SK-N-SH treated with all-trans-retinoic acid at 6 μM for 48 hours (cell line): ENCODE measurements at regions not wholly inside any gene's neighbourhood (a gene's known extent, or its start where the extent isn't known, plus 50 kb on each side); places are given as distances from the start of the nearest gene placed in this dataset.

Experiments
- ATAC-seq: fragments of 200-7000 bp; cut with Tn5 transposase; 3 replicates; pipeline ENCODE4 v1.9.1; 2020; ENCODE audit warnings: mild to moderate bottlenecking, moderate library complexity
- BACH2 ChIP-seq: fragments of 250-450 bp; sonication (Bioruptor Pico); IDR thresholded peaks from 2 replicates; pipeline ENCODE4 v1.9.0; 2021; ENCODE audit warnings: mild to moderate bottlenecking, borderline replicate concordance
- CREB5 ChIP-seq: fragments of 250-450 bp; sonication (Bioruptor Pico); IDR thresholded peaks from 2 replicates; pipeline ENCODE4 v1.5.1; 2020; ENCODE audit warnings: low read depth, mild to moderate bottlenecking, moderate library complexity
- CSDC2 ChIP-seq: fragments of 250-450 bp; sonication (Bioruptor Pico); IDR thresholded peaks from 2 replicates; pipeline ENCODE4 v1.5.0; 2020; ENCODE audit warnings: mild to moderate bottlenecking, moderate library complexity
- CSRNP3 ChIP-seq: fragments of 250-450 bp; sonication (Bioruptor Pico); IDR thresholded peaks from 2 replicates; pipeline ENCODE4 v1.5.1; 2021; ENCODE audit warnings: mild to moderate bottlenecking, moderate library complexity
- ESRRG ChIP-seq: fragments of 250-450 bp; sonication (Bioruptor Pico); IDR thresholded peaks from 2 replicates; pipeline ENCODE4 v1.6.1; 2021; ENCODE audit warnings: mild to moderate bottlenecking
- GLIS3 ChIP-seq: fragments of 250-450 bp; sonication (Bioruptor Pico); IDR thresholded peaks from 2 replicates; pipeline ENCODE4 v1.5.0; 2020; ENCODE audit warnings: mild to moderate bottlenecking, moderate library complexity
- ISL1 ChIP-seq: fragments of 250-450 bp; sonication (Bioruptor Pico); IDR thresholded peaks from 2 replicates; pipeline ENCODE4 v2.1.2; 2022; ENCODE audit warnings: mild to moderate bottlenecking, moderate library complexity
- PATZ1 ChIP-seq: fragments of 250-450 bp; sonication (Bioruptor Pico); IDR thresholded peaks from 2 replicates; pipeline ENCODE4 v1.8.0; 2020; ENCODE audit warnings: mild to moderate bottlenecking, moderate library complexity, borderline replicate concordance
- PPARA ChIP-seq: fragments of 250-450 bp; sonication (Bioruptor Pico); IDR thresholded peaks from 2 replicates; pipeline ENCODE4 v1.5.0; 2020; ENCODE audit warnings: mild to moderate bottlenecking, borderline replicate concordance
- RARB ChIP-seq: fragments of 250-450 bp; sonication (Bioruptor Pico); IDR thresholded peaks from 2 replicates; pipeline ENCODE4 v1.8.0; 2021; ENCODE audit warnings: mild to moderate bottlenecking, moderate library complexity
- TCF4 ChIP-seq: fragments of 250-450 bp; sonication (Bioruptor Pico); IDR thresholded peaks from 2 replicates; pipeline ENCODE4 v1.8.0; 2021; ENCODE audit warnings: mild to moderate bottlenecking, moderate library complexity, borderline replicate concordance
- TOX ChIP-seq: fragments of 250-450 bp; sonication (Bioruptor Pico); IDR thresholded peaks from 2 replicates; pipeline ENCODE4 v1.8.0; 2021; ENCODE audit warnings: mild to moderate bottlenecking, moderate library complexity, borderline replicate concordance
- ZC3H10 ChIP-seq: fragments of 250-450 bp; sonication (Bioruptor Pico); IDR thresholded peaks from 2 replicates; pipeline ENCODE4 v1.5.1; 2021; ENCODE audit warnings: mild to moderate bottlenecking, moderate library complexity
- ZFP3 ChIP-seq: fragments of 250-450 bp; sonication (Bioruptor Pico); IDR thresholded peaks from 2 replicates; pipeline ENCODE4 v1.5.0; 2020; ENCODE audit warnings: mild to moderate bottlenecking, moderate library complexity
- ZFP30 ChIP-seq: fragments of 450-650 bp; formaldehyde crosslinking; IDR thresholded peaks from 2 replicates; pipeline ENCODE4 v1.5.0; 2022; ENCODE audit warnings: mild to moderate bottlenecking, moderate library complexity
- ZNF565 ChIP-seq: fragments of 450-650 bp; formaldehyde crosslinking; conservative IDR thresholded peaks from 2 replicates; pipeline ENCODE4 v1.5.0; 2020; ENCODE audit warnings: low read depth, mild to moderate bottlenecking, moderate library complexity
- ZNF8 ChIP-seq: fragments of 450-650 bp; formaldehyde crosslinking; IDR thresholded peaks from 2 replicates; pipeline ENCODE4 v1.5.0; 2020; ENCODE audit warnings: mild to moderate bottlenecking, moderate library complexity
- TF ChIP-seq, protein P1 (sequence below): fragments of 250-450 bp; sonication (Bioruptor Pico); IDR thresholded peaks from 2 replicates; pipeline ENCODE4 v1.5.0; 2020; ENCODE audit warnings: mild to moderate bottlenecking, moderate library complexity

DNA sequence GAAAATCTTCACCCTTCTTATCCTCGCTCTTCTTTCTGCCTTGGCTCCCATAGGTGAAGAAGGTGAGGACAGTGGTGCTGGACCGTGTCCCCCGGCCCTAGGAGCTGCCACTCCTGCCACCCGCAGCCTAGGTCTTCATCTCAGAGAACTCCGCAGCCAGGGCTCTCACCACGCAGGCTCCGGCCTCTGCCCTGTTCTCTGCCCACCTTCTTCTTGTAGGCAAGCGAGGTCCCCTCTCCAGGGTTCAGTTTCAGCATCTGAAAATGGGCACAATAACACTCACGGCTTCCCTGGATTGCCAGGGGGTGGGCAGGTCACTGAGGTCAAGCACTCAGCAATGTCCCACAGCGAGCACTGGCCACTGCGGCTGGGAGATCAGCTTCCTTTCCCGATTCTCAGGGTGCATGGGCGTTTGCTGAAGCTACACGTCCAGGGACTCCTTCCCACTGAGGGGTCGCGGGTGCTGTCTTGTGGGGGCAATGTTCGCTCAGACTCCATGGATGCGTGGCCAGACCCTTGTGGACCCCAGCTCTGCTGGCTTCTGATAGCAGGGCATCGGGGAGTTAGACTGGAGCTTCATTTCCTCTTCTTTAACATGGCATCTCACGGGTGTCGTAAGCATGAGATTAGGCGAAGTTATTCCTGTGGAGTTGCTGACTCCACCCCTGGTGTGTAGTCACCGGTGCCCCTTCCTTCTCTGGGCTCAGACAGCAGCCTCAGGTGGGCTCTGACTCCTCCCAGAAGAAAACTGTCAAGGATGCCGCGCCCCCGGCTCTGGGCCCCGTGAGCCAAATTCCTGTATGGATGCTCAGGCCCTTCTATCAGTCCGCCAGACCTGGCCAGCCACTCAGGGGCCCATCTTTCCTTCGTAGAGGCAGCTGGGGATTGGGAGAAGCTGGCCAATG lies 145.1 kb upstream of the IRX2 start (continued):
- TF ChIP-seq, protein P1, sequence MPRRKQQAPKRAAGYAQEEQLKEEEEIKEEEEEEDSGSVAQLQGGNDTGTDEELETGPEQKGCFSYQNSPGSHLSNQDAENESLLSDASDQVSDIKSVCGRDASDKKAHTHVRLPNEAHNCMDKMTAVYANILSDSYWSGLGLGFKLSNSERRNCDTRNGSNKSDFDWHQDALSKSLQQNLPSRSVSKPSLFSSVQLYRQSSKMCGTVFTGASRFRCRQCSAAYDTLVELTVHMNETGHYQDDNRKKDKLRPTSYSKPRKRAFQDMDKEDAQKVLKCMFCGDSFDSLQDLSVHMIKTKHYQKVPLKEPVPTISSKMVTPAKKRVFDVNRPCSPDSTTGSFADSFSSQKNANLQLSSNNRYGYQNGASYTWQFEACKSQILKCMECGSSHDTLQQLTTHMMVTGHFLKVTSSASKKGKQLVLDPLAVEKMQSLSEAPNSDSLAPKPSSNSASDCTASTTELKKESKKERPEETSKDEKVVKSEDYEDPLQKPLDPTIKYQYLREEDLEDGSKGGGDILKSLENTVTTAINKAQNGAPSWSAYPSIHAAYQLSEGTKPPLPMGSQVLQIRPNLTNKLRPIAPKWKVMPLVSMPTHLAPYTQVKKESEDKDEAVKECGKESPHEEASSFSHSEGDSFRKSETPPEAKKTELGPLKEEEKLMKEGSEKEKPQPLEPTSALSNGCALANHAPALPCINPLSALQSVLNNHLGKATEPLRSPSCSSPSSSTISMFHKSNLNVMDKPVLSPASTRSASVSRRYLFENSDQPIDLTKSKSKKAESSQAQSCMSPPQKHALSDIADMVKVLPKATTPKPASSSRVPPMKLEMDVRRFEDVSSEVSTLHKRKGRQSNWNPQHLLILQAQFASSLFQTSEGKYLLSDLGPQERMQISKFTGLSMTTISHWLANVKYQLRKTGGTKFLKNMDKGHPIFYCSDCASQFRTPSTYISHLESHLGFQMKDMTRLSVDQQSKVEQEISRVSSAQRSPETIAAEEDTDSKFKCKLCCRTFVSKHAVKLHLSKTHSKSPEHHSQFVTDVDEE (CRISPR knock-in tag), result no peak
- TF ChIP-seq ESRRG, result no peak
- no peak for TF ChIP-seq CSDC2 (CRISPR knock-in tag)

- no peak for ATAC-seq
- TF ChIP-seq, protein P1 (CRISPR knock-in tag), result no peak
- TF ChIP-seq ISL1 (CRISPR knock-in tag) (no peak), CSRNP3 (no peak), ZFP30 (CRISPR knock-in tag) (no peak), BACH2 (no peak), GLIS3 (CRISPR knock-in tag) (no peak), RARB (CRISPR knock-in tag) (no peak), CSDC2 (CRISPR knock-in tag) (no peak), PPARA (CRISPR knock-in tag) (no peak), ESRRG (no peak), ZNF8 (no peak)
Measured at GRCh38 chr5:2895876-2896275, 144.4 kb upstream of the IRX2 start.

- ATAC-seq, result no peak
- TF ChIP-seq CSDC2 (CRISPR knock-in tag) (no peak), ZNF8 (no peak), PATZ1 (CRISPR knock-in tag) (no peak), ZFP3 (CRISPR knock-in tag) (no peak), ZC3H10 (no peak), CREB5 (no peak), PPARA (CRISPR knock-in tag) (no peak), RARB (CRISPR knock-in tag) (no peak)
- TF ChIP-seq, all 23 proteins: peak for 0
Measured at GRCh38 chr5:2895196-2895595, 143.7 kb upstream of the IRX2 start.

- ATAC-seq, result no peak
- no peak for TF ChIP-seq PATZ1 (CRISPR knock-in tag)
- no peak for TF ChIP-seq TCF4 (CRISPR knock-in tag)
- TF ChIP-seq ZNF8, result no peak
- no peak for TF ChIP-seq TOX (CRISPR knock-in tag)
- no peak for TF ChIP-seq ZNF565 (CRISPR knock-in tag)
- TF ChIP-seq CREB5, result no peak
- no peak for TF ChIP-seq ESRRG
- no peak for TF ChIP-seq CSDC2 (CRISPR knock-in tag)
- no peak for TF ChIP-seq ZFP3 (CRISPR knock-in tag)
- no peak for TF ChIP-seq PPARA (CRISPR knock-in tag)
- no peak for TF ChIP-seq ZC3H10
Measured at GRCh38 chr5:2894736-2895135, 143.3 kb upstream of the IRX2 start.
